Testis (tissue), 2 donors: ENCODE measurements at regions not wholly inside any gene's neighbourhood (a gene's known extent, or its start where the extent isn't known, plus 50 kb on each side); places are given as distances from the start of the nearest gene placed in this dataset.

ENCODE experiments used
- POLR2A ChIP-seq: fragments of 450-650 bp; IDR thresholded peaks from one replicate; pipeline ENCODE4 v1.6.1; 2017; ENCODE audit warnings: antibody characterized with exemption, mild to moderate bottlenecking, moderate library complexity
- TF ChIP-seq, protein P1 (sequence below), 3 experiments: fragments of 450-650 bp in 2 of 3; fragments of 200-600 bp in 1 of 3; sonication (generic) in 1 of 3; IDR thresholded peaks; one replicate each; pipeline ENCODE4 v1.5.1; 2016 to 2019; ENCODE audit warnings: antibody characterized with exemption in 3 of 3, mild to moderate bottlenecking in 2 of 3, moderate library complexity in 1 of 3

DNA sequence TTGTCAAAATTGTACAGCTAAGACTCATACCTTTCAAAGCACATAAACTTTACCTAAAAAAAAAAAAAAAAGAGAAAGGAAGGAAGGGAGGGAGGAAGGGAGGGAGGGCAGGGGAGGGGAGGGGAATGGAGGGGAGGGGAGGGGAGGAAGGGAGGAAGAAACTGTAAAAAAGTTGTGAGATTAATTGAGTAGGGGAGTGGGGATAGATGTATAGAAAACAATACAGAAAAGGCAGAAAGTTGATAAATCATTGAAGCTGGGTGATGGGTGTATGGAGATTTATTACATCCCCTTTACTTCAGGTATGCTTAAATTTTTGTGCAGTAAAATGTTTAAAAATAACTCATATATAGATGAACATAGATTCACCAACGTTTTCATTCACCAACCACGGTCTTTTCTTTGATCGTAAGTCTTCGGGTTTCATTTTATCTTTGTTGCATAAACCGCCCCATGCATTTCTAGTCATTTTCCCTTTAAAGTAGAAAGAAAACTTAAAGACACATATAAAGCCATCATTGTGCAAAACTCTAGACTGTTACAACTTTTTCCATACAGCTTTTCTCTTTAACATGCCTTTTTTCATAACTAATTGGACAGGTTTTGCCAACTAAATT lies 191.2 kb upstream of the KRR1 start:
- TF ChIP-seq POLR2A = no peak
- TF ChIP-seq, protein P1, sequence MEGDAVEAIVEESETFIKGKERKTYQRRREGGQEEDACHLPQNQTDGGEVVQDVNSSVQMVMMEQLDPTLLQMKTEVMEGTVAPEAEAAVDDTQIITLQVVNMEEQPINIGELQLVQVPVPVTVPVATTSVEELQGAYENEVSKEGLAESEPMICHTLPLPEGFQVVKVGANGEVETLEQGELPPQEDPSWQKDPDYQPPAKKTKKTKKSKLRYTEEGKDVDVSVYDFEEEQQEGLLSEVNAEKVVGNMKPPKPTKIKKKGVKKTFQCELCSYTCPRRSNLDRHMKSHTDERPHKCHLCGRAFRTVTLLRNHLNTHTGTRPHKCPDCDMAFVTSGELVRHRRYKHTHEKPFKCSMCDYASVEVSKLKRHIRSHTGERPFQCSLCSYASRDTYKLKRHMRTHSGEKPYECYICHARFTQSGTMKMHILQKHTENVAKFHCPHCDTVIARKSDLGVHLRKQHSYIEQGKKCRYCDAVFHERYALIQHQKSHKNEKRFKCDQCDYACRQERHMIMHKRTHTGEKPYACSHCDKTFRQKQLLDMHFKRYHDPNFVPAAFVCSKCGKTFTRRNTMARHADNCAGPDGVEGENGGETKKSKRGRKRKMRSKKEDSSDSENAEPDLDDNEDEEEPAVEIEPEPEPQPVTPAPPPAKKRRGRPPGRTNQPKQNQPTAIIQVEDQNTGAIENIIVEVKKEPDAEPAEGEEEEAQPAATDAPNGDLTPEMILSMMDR (IDR thresholded peaks at IDR 0.05) = no peak
